RCC 7860 (cell line): ENCODE measurements at regions not wholly inside any gene's neighbourhood (a gene's known extent, or its start where the extent isn't known, plus 50 kb on each side); places are given as distances from the start of the nearest gene placed in this dataset.

ENCODE experiments used
- DNase-seq: peaks from one replicate; pipeline ENCODE4 v3.0.0-alpha.2; 2015; ENCODE audit warnings: low spot score
- FAIRE-seq: peaks from 2 replicates; lab custom pipeline; 2012; peaks lifted over from hg19 to GRCh38; lab: Jason Lieb, UNC

- DNase-seq (no peak), FAIRE-seq (no peak)
These were observed 76.7 kb upstream of the UNC5A start for GRCh38 chr5:176733406-176734262.

GRCh38 chr5:176734756-176735342 is 75.5 kb upstream of the UNC5A start:
- DNase-seq (no peak), FAIRE-seq (no peak)

DNA sequence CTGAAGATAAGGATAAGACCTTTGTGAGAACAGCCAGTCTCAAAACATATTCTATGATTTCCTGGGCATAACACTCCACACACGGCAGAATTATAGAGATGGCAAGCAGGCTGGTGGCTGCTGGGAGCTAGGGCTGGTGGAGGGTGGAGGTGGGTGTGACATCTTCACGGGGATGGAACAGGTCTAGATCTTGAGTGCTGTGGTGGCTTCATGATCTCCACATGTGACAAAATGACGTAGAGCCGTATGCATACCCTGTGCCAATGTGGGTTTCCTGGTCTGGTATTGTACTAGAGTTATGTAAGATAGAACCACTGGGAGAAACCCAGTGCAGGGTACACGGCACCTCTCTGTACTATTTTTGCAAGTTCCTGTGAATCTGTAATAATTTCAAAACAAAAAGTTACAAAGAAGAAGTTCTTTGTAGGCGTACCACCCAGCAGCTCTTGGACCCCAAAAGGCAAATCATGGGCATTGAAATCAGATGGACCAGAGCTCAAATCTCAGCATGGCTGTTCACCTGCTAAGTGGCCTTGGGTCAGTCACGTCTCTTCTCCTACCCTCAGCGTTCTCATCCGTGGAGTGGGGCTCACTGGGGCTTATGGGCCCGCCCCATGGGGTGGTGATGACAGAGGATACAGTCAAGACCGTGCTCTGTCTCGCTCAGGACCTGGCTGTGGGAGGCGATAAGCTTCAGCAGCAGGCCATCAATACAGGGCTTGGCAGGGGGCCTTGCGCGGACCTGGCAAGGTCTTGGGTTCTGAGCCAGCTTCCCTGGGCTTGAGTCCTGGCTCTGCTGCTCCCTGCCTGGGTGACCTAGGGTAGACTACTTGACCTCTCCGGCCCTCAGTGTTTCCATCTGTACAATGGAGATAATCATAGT is 74.7 kb upstream of the UNC5A start:
- no peak for FAIRE-seq
- DNase-seq, result no peak

DNA sequence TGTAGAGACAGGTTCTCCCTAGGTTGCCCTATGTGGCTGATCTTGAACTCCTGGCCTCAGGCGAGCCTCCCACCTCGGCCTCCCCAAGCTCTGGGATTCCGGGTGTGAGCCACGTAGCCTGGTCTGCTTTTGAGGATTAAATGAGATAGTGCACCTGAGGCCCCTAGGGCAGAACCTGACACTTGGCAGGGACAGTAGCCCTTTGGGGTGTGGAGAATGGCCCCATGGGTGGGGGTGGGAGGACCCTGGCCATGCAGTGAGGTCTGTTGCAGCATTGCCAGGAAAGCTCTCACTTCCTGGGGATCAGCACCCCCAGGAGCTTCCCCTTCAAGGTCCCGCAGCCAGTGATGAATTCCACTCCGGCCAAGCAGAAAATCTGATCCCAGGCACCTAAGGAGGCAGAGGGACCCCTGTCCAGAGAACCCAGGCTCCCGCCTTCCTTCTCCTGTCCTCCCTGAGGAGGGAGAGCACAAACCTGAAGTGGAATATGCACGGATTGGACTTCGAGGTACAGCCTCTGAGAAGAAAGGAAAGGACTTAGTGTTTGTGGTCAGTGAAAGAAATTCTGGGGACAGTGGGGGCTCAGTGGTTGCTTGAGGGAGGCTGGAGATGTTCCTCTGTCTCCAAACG is 73.9 kb upstream of the UNC5A start:
- DNase-seq (no peak), FAIRE-seq (no peak)

DNA sequence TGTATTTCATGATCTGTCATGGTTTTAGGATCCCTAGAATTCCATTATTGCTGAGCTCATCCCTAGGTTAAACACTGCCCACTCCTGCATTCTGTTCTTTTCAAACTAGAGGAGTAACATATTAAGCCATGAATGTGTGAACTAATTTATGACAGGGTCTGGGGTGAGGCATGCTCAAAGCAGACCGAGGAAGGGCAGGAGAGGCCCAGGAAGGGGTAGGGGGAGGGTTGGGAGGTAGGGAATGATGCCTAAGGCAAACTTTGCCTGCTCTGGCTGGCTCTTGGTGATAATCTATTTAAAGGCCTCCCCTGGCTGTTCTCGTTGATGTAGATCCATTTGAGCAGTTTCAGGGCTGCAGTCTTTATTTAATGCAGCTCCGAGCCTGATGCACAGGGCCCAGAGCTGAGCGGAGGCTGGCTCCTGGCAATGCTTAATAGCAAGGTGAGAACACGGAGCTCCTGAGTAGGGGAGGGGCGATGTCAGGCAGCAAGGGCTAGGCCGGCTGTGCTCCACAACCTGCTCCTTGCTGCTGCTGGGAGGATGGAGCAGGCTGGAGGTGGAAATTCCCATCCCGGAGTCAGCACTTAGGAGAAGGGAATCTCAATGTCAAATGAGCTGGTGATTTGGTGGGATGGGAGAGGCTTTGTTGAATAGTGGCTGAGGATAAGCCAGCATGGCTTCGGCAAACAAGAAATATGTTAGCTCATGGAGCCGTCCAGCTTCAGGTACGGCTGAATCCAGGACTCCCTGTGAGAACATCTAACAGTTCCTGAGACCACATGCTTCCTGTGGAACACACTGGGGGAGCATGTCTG is 73.2 kb upstream of the UNC5A start:
- FAIRE-seq (no peak), DNase-seq (no peak)

DNA sequence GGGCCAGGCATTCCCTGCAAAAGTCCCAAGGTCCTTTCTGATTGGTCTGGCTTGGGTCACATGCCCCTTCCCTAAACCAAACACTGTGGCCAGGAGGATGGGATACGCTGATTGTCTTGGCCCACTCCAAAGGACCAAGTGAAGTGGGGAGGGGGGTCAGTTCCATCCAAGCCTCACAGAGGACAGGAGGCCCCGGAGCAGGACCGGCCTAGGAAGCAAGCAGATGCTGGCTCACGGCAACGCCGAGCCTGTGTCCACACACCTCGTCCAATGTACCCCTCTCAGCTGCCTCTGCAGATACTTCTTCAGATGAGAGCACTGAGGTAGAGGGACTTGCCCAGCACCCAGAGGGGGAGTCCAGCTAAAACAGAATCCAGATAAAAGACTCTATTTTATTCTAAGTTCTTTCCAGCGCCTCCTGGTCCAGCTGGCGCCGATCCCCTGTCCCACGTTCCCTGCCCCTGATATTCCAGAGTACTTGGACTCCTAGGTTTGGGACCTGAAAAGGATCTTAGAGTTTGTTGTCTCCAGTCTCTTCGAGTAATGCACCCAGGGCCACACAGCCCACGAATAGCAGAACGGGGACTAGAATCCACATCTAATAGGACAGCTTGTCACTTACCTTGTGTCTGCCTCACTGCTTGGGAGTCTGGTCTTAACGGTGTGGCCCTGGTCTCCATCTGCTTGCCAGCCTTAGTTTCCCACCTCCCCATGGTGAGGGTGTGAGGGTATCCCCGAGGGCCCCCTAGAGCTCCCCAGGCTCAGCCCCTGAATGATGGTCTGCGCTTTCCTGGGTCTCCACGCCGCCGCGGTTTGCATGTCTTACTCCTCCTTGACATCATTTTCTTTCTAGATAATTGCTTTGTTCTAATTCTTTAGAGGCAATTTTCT is 72.4 kb upstream of the UNC5A start:
- DNase-seq (no peak), FAIRE-seq (no peak)

GRCh38 chr5:176738637-176739250 is 71.6 kb upstream of the UNC5A start:
- DNase-seq (no peak), FAIRE-seq (no peak)

GRCh38 chr5:176739461-176740051 is 70.8 kb upstream of the UNC5A start:
- DNase-seq, result no peak
- FAIRE-seq, result no peak

- no peak for FAIRE-seq
These were observed 70.1 kb upstream of the UNC5A start for GRCh38 chr5:176740131-176740701.

DNA sequence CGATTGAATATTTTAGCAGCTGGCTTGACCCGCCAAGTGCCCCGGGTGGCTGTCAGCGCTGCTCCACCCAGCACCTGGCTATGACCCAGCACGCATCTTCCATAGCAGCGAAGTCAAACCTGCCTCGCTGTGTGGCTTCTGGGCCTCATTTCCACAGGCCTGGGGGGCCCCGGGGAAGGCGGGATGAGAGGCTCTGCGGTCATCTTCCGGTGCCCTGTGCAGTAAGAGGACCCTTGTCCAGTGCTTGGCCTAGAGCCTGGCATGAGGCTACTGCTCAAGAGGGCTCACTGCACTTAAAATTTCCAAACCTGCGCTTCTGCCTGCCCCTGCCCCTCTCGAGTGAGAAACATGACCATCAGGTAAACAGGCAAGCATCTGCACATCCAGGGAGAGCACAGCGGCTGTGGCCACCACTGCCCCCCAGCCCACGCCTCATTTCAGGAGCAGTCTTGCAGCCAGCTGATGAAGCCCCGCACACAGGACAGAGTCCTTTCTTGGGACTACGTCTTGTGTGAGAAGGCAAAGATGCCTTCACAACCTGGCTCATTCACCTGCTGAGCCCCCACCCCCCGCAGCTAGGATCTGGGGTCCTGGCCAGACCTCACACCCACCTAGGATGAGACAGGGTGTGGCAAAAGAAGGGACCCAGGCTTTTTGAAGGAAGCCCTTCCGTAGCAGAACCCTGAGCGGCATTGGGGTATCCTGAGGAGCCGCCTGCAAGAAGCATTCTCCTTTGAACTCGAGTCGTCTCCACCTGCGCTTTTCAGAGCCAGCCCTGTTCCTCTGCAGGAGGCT is 69.5 kb upstream of the UNC5A start:
- DNase-seq (no peak), FAIRE-seq (no peak)

More at GRCh38 chr5:176740131-176740701, 70.1 kb upstream of the UNC5A start:
- DNase-seq, result no peak

- FAIRE-seq (no peak), DNase-seq (no peak)
These were observed 68.7 kb upstream of the UNC5A start for GRCh38 chr5:176741561-176742211.

- DNase-seq, result no peak
- no peak for FAIRE-seq
These were observed 67.9 kb upstream of the UNC5A start for GRCh38 chr5:176742246-176743105.

DNA sequence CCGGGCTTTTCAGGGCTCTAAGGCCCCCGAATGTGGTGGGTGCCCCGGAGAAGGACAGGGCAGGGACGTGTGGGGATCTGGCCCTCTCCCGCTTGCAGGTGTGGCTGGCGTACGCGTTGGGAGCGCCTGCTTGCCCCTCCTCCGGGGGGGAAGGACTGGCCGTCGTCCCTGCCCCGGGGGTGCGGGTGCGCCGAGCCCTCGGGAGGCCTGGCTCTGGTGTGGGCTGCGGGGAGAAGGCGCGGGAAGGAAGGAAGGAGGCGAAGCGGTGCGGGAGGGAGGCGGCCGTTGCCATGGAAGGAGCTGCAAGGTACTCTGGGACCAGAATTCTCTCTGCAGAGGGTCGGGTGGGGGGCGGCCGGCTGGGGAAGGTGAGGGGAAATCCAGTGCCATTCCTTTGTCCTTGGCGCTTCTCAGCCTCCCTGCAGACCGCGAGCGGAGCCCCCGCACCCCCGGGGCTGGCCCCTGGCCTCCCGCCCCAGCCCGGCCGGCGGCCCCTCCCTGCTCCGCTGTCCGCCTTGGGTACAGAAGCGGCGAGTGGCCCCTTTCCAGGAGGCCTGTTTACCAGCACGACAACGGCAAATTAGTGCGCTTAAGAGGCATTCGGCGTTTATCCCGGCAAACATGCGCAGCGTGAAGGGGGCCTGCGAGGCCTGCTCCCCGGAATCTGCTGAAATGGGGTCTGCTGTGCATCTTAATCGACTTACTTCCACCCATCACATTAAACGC is 67.1 kb upstream of the UNC5A start:
- FAIRE-seq (no peak), DNase-seq (no peak)

GRCh38 chr5:176743868-176744583 is 66.3 kb upstream of the UNC5A start:
- DNase-seq (no peak), FAIRE-seq (no peak)

- no peak for DNase-seq
- FAIRE-seq, result no peak
These were observed 65.8 kb upstream of the UNC5A start for GRCh38 chr5:176744584-176744965.
